GM10248 (cell line): ENCODE measurements at regions not wholly inside any gene's neighbourhood (a gene's known extent, or its start where the extent isn't known, plus 50 kb on each side); places are given as distances from the start of the nearest gene placed in this dataset.
"Not testable (repeated sequence)": the region's sequence is repeated elsewhere in the genome, so short reads cannot be mapped to it uniquely, and the experiment has no call there.

Experiments
- CTCF ChIA-PET: fragments of 300-600 bp; sonication (Branson Sonifier 250); formaldehyde crosslinking; extraction: SDS; loops from one replicate; lab custom pipeline; 2021; ENCODE audit warnings: antibody characterized with exemption; lab: Yijun Ruan, JAX
- POLR2A ChIA-PET: fragments of 350-650 bp; sonication (Branson Sonifier 250); formaldehyde crosslinking; extraction: SDS; loops from one replicate; lab custom pipeline; 2020; ENCODE audit warnings: antibody characterized with exemption; lab: Yijun Ruan, JAX
- DNase-seq: peaks from one replicate; pipeline ENCODE4 v3.0.0; 2012; ENCODE audit errors: extremely low spot score
- TF ChIP-seq, protein P1 (sequence below): IDR thresholded peaks from 2 replicates; pipeline ENCODE4 v1.5.1; 2012; ENCODE audit warnings: mild to moderate bottlenecking, low read depth; ENCODE audit errors: extremely low read depth, missing control alignments, control extremely low read depth

DNA sequence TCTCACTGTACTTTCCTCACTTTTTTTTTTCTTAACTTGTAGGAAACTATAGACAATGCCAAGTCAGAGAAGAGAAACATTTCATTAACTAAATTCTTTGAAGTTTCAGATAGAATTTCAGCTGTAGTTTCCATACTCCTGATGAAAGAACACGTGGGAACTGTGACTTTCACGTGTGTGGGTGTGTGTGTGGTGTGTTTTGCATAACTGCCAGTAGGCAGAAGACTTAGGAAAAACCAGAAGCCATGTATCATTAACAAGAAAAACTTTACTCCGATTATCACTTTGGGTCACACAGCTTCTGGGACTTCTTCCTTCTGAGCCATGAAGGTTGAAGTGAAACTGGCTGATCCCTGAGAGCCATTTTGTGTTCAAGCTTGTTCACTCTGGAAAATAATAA, 483.3 kb downstream of the TFAP2B start:
- ChIA-PET POLR2A (no interaction called here), CTCF (no interaction called here)
- no peak for DNase-seq
- TF ChIP-seq, protein P1, sequence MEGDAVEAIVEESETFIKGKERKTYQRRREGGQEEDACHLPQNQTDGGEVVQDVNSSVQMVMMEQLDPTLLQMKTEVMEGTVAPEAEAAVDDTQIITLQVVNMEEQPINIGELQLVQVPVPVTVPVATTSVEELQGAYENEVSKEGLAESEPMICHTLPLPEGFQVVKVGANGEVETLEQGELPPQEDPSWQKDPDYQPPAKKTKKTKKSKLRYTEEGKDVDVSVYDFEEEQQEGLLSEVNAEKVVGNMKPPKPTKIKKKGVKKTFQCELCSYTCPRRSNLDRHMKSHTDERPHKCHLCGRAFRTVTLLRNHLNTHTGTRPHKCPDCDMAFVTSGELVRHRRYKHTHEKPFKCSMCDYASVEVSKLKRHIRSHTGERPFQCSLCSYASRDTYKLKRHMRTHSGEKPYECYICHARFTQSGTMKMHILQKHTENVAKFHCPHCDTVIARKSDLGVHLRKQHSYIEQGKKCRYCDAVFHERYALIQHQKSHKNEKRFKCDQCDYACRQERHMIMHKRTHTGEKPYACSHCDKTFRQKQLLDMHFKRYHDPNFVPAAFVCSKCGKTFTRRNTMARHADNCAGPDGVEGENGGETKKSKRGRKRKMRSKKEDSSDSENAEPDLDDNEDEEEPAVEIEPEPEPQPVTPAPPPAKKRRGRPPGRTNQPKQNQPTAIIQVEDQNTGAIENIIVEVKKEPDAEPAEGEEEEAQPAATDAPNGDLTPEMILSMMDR = no peak

DNA sequence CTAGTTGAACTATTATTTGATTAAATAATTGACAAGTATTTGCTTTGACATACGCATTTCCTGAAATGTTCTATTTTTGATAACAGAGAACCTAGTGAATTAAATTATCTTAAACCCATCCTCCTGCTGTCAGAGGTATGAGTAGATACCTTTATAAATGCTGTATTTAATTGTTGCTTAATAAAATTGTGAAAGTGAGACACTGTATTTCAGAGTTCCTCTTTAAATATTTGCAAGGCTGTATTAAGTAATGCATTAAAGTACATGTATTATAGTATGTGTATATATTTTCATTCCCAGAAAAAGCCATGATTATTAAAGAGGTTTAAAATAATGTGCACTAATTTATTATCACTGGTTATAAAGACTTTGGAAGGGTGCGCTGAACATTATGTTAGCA, 483.8 kb downstream of the TFAP2B start:
- ChIA-PET POLR2A (no interaction called here), CTCF (no interaction called here)
- TF ChIP-seq, protein P1 = no peak
- DNase-seq = no peak

DNA sequence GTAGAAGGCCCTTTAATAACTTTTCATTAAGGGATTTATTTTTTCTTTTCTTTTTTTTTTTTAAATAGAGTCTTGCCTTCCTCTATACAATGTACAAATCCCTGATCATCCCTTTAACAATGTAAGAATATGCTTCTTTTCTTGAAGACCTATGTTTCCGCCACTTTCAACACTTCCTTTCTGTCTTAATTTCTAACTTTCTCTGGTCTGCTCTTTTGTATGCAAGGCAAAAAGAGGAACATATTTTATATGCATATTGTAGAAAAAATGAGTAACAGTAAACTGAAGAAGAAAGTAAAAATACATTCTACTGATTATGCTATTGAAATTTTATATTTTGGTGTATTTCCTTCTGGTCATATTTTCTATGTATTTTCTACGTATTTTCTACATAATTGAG, 484.7 kb downstream of the TFAP2B start:
- ChIA-PET POLR2A (no interaction called here), CTCF (no interaction called here)
- TF ChIP-seq, protein P1 = no peak
- no peak for DNase-seq

DNA sequence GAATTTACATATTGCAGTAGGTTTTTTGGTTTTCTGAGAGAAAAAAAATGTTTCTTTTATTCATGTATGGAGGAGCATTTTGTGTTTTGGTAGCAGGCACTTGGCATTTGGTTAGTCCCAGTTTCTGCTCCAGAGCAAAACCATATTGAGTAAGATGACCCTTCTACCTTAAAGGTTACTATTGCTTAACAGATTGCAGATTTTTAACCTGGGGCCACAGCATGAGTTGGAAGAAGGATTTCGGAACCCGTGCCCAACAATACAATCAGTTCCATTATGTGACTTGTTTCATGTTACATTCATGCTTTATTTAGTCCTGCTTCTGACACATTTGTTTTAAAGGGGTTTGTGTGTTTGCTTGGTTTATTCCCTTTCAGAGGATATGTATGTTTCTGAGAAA, 496.3 kb downstream of the TFAP2B start:
- POLR2A ChIA-PET = no interaction called here
- CTCF ChIA-PET = interaction anchor here (1.0 kb wide), 1 partner anchor 11 kb away, joined by 3 read pairs; no protein-coding TSS in a partner anchor
- TF ChIP-seq, protein P1 = no peak
- no peak for DNase-seq

DNA sequence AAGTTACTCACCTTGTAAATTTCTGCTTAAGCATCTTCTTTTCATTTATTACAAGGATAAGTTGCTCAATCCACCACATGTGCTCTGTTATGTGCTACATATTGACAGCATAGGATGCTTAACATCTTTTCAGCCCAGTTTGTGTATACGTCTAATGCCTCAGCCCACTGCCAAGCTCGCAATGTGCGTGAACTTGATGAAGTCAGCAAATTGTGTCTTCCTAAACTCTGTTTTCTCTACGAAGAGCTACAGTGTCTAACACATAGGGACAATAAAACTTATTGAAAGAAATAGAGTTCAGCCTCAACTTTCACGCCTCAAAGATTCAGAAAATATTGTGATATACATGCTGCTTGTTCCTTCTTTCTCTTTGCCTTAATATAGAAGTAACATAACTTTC, 500.0 kb downstream of the TFAP2B start:
- TF ChIP-seq, protein P1 = no peak
- no peak for DNase-seq
- CTCF ChIA-PET = no interaction called here
- POLR2A ChIA-PET = no interaction called here

DNA sequence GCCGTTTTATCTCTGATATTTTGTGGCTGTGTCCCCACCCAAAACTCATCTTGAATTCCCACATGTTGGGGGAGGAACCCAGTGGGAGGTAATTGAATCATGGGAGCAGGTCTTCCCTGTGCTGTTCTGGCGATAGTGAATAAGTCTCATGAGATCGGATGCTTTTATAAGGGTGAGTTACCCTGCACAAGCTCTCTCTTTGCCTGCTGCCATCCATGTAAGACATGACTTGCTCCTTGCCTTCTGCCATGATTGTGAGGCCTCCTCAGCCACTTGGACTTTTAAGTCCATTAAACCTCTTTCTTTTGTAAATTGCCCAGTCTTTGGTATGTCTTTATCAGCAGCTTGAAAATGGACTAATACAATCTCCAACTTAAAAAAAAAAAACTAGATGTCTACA, 502.8 kb downstream of the TFAP2B start:
- CTCF ChIA-PET, DNase-seq, POLR2A ChIA-PET: not testable (repeated sequence)

DNA sequence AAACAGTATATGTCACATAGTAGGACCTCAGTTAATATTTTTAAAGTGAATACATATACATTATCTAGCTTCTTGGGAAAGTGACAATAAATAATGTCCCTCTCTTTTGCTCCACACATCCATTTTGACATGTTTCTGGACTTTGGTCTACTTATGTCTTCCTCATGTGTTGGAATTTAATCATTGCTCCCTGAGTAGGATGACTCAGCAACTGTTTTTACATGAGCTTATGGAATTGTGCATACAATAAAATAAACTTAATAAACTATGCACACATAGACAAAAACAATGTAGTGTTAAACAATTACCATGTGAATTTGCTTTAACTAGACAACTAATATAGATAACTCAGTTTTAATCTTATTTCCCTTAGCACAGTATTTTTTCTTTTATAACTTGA, 503.8 kb downstream of the TFAP2B start:
- POLR2A ChIA-PET = no interaction called here
- TF ChIP-seq, protein P1 = no peak
- DNase-seq = no peak
- CTCF ChIA-PET = interaction anchor here (1.2 to 2.0 kb wide), 2 partner anchors 10 to 28 kb away, joined by 3 to 5 read pairs; no protein-coding TSS in a partner anchor
